IMR-90 (cell line): ENCODE measurements at regions not wholly inside any gene's neighbourhood (a gene's known extent, or its start where the extent isn't known, plus 50 kb on each side); places are given as distances from the start of the nearest gene placed in this dataset.

Source experiments
- ATAC-seq: fragments of 200-7000 bp; cut with Tn5 transposase; 2 replicates; pipeline ENCODE4 v1.9.1; 2020; ENCODE audit warnings: low read depth, mild to moderate bottlenecking, moderate library complexity
- BruUV-seq: library from RNA; stranded (reverse); fragments of 400-500 nt; replicated peaks from 2 replicates; lab custom pipeline; 2021; lab: Mats Ljungman, UMichigan
- CTCF ChIA-PET: fragments of 300-600 bp; formaldehyde crosslinking; extraction: SDS; loops from one replicate; lab custom pipeline; 2021; ENCODE audit warnings: antibody characterized with exemption; lab: Yijun Ruan, JAX
- POLR2A ChIA-PET: fragments of 300-600 bp; sonication (Branson Sonifier 250); formaldehyde crosslinking; loops from one replicate; lab custom pipeline; 2022; ENCODE audit warnings: antibody characterized with exemption; ENCODE audit not compliant: unreplicated experiment; lab: Charles Lee
- DNase-seq: peaks from one replicate; pipeline ENCODE4 v3.0.0; 2013
- H2AFZ ChIP-seq: replicated peaks from 2 replicates; pipeline ENCODE3; 2013; ENCODE audit warnings: low read length, mild to moderate bottlenecking; ENCODE audit not compliant: poor library complexity
- H2AK5ac ChIP-seq: 2 replicates; pipeline ENCODE4 v1.6.1; 2013; ENCODE audit warnings: low read depth, low read length, inconsistent platforms
- H2AK9ac ChIP-seq: replicated peaks from 2 replicates; pipeline ENCODE3; 2013; ENCODE audit warnings: mild to moderate bottlenecking, low read depth, low read length, moderate library complexity; ENCODE audit not compliant: poor library complexity
- H2BK120ac ChIP-seq: 2 replicates; pipeline ENCODE4 v1.6.1; 2013; ENCODE audit warnings: low read depth, low read length, inconsistent platforms
- H2BK15ac ChIP-seq: 3 replicates; pipeline ENCODE4 v1.6.1; 2013; ENCODE audit warnings: low read depth, low read length, inconsistent platforms
- H2BK20ac ChIP-seq: 2 replicates; pipeline ENCODE4 v1.6.1; 2013; ENCODE audit warnings: low read depth, mild to moderate bottlenecking, inconsistent platforms, low read length, moderate library complexity
- H2BK5ac ChIP-seq: 2 replicates; pipeline ENCODE4 v1.6.1; 2013; ENCODE audit warnings: mild to moderate bottlenecking, low read depth, low read length, inconsistent platforms; ENCODE audit not compliant: poor library complexity, severe bottlenecking
- H3K14ac ChIP-seq: replicated peaks from 2 replicates; pipeline ENCODE4 v1.6.1; 2013; ENCODE audit warnings: low read depth, low read length, inconsistent platforms
- H3K18ac ChIP-seq: 2 replicates; pipeline ENCODE4 v1.6.1; 2013; ENCODE audit warnings: low read depth, low read length, control low read depth
- H3K23ac ChIP-seq: 2 replicates; pipeline ENCODE4 v1.6.1; 2013; ENCODE audit warnings: low read depth, low read length, inconsistent platforms
- H3K27ac ChIP-seq: 2 replicates; pipeline ENCODE4 v1.5.1; 2013; ENCODE audit warnings: mild to moderate bottlenecking, control low read depth, low read length; ENCODE audit not compliant: insufficient read depth
- H3K27me3 ChIP-seq: 2 replicates; pipeline ENCODE4 v1.6.1; 2013; ENCODE audit warnings: low read length; ENCODE audit not compliant: control insufficient read depth, insufficient read depth
- H3K36me3 ChIP-seq: 2 replicates; pipeline ENCODE4 v1.6.1; 2013; ENCODE audit warnings: low read length, mixed read lengths; ENCODE audit not compliant: control insufficient read depth, insufficient read depth
- H3K4ac ChIP-seq: 2 replicates; pipeline ENCODE4 v1.6.1; 2013; ENCODE audit warnings: low read depth, low read length, inconsistent platforms
- H3K4me1 ChIP-seq: 2 replicates; pipeline ENCODE4 v1.6.1; 2013; ENCODE audit warnings: low read length, mixed read lengths; ENCODE audit not compliant: control insufficient read depth, insufficient read depth
- H3K4me2 ChIP-seq: 2 replicates; pipeline ENCODE4 v1.6.1; 2013; ENCODE audit warnings: low read depth, mild to moderate bottlenecking, control low read depth, low read length, moderate library complexity
- H3K4me3 ChIP-seq: 2 replicates; pipeline ENCODE4 v1.5.1; 2013; ENCODE audit warnings: low read depth, mild to moderate bottlenecking, control low read depth, low read length, moderate library complexity; ENCODE audit not compliant: insufficient read depth
- H3K56ac ChIP-seq: 2 replicates; pipeline ENCODE4 v1.6.1; 2013; ENCODE audit warnings: low read length, inconsistent platforms; ENCODE audit not compliant: insufficient read depth; ENCODE audit errors: extremely low read depth
- H3K79me1 ChIP-seq, 2 experiments: 2 replicates each; pipeline ENCODE4 v1.6.1; 2013; ENCODE audit warnings: low read length in 2 of 2, inconsistent platforms in 1 of 2, low read depth in 1 of 2
- H3K9ac ChIP-seq: 2 replicates; pipeline ENCODE4 v1.6.1; 2013; ENCODE audit warnings: low read depth, low read length, control low read depth
- H3K9me1 ChIP-seq: 2 replicates; pipeline ENCODE4 v1.6.1; 2013; ENCODE audit warnings: low read length, inconsistent platforms; ENCODE audit not compliant: insufficient read depth
- H3K9me3 ChIP-seq: 2 replicates; pipeline ENCODE4 v1.6.1; 2013; ENCODE audit warnings: low read length; ENCODE audit not compliant: control insufficient read depth, insufficient read depth
- H4K20me1 ChIP-seq: 2 replicates; pipeline ENCODE4 v1.6.1; 2013; ENCODE audit warnings: low read length, inconsistent platforms; ENCODE audit not compliant: insufficient read depth
- H4K5ac ChIP-seq: 2 replicates; pipeline ENCODE4 v1.6.1; 2013; ENCODE audit warnings: mild to moderate bottlenecking, low read depth, low read length, control low read depth
- H4K8ac ChIP-seq, 2 experiments: 2 replicates each; pipeline ENCODE4 v1.6.1; 2013; ENCODE audit warnings: low read depth in 2 of 2, low read length in 2 of 2, control low read depth in 1 of 2, inconsistent platforms in 1 of 2
- H4K91ac ChIP-seq: 2 replicates; pipeline ENCODE4 v1.6.1; 2013; ENCODE audit warnings: low read depth, low read length, inconsistent platforms; ENCODE audit not compliant: insufficient read depth
- BHLHE40 ChIP-seq: fragments of 150-350 bp; IDR thresholded peaks from 2 replicates; pipeline ENCODE4 v1.6.1; 2016; ENCODE audit warnings: mild to moderate bottlenecking, low read depth, low read length
- CTCF ChIP-seq: conservative IDR thresholded peaks from 2 replicates; pipeline ENCODE4 v1.5.1; 2012; ENCODE audit warnings: mild to moderate bottlenecking, low read depth, low read length, improper control_type of control experiment
- RAD21 ChIP-seq: IDR thresholded peaks from 2 replicates; pipeline ENCODE4 v1.6.1; 2012; ENCODE audit warnings: low read length, improper control_type of control experiment
- SMC3 ChIP-seq: fragments of 150-350 bp; IDR thresholded peaks from 2 replicates; pipeline ENCODE4 v1.6.1; 2016; ENCODE audit warnings: low read depth, mild to moderate bottlenecking, antibody characterized with exemption, low read length, moderate library complexity
- WGBS, 2 experiments: methylation state at CpG; one replicate each; pipeline versions ENCODE4 v1.1.5 to v1.1.7; 2013; ENCODE audit warnings: missing lambda C conversion rate in 2 of 2; ENCODE audit not compliant: insufficient read length in 1 of 2; ENCODE audit errors: extremely low coverage in 2 of 2; 5-methylcytosine and 5-hydroxymethylcytosine counted together
- dilution Hi-C: fragments of 300-500 bp; cut with HindIII; formaldehyde crosslinking; loops from one replicate; pipeline ENCODE4 v1.14.3; 2018; ENCODE audit warnings: low sequenced_read_pairs; ENCODE audit not compliant: unreplicated experiment
- in situ Hi-C: fragments of 300-500 bp; cut with MboI; formaldehyde crosslinking; loops from 3 replicates; pipeline ENCODE4 v1.14.3; 2019; ENCODE audit warnings: low sequenced_read_pairs, inconsistent platforms, mixed read lengths
- intact Hi-C: fragments of 100-400 bp; cut with micrococcal nuclease; formaldehyde crosslinking; loops from 2 replicates; pipeline ENCODE4 v1.10.0; 2022

- H3K9me1 ChIP-seq = peaks cover 5% of the 10 kb centered on the region
- no peak overlapping the region for H3K23ac ChIP-seq
- DNase-seq (peak; percentile 48), ATAC-seq (peak; percentile 63)
- H3K4me2 ChIP-seq = no peak overlapping the region
- no peak overlapping the region for H2AK5ac ChIP-seq
- no peak overlapping the region for H2BK120ac ChIP-seq
- dilution Hi-C loops (no loop called here), in situ Hi-C loops (loop anchor here (10.0 kb wide), 1 partner anchor 298 kb away; the partner anchor contains the start of gene TRIB2), intact Hi-C loops (loop anchor here (1.0 to 10.0 kb wide), 4 partner anchors 301 to 592 kb away; no protein-coding TSS in a partner anchor)
- POLR2A ChIA-PET = no interaction called here
- BruUV-seq = no TSS peak
- H4K91ac ChIP-seq = no peak overlapping the region
- WGBS, 2 experiments = no CpG with 5 or more reads among the region's 6 CpGs
- H3K4me3 ChIP-seq = no peak overlapping the region
- H2AK9ac ChIP-seq = no peak overlapping the region
- H3K14ac ChIP-seq = no peak overlapping the region; the same call in 1 of the 2 replicates
- H2AFZ ChIP-seq = no peak overlapping the region
- H3K27ac ChIP-seq = peak overlapping the region; percentile 20; the same call in 1 of the 2 replicates
- H2BK5ac ChIP-seq = no peak overlapping the region
- H3K27me3 ChIP-seq = no peaks in the 10 kb centered on the region
- H3K4ac ChIP-seq = no peak overlapping the region
- CTCF ChIA-PET = interaction anchor here (1.4 kb wide), 1 partner anchor 586 kb away, joined by 3 read pairs; no protein-coding TSS in a partner anchor
- no peak overlapping the region for H3K56ac ChIP-seq
- H3K4me1 ChIP-seq = peaks cover 8% of the 10 kb centered on the region
- H3K9me3 ChIP-seq = no peaks in the 10 kb centered on the region; the same call in none of the 2 replicates
- no peaks in the 10 kb centered on the region for H4K20me1 ChIP-seq
- no peak overlapping the region for H3K18ac ChIP-seq
- H2BK15ac ChIP-seq = 0 out of 3 replicates have a peak overlapping the region, but pooled peaks have one; percentile 7
- H3K36me3 ChIP-seq = no peaks in the 10 kb centered on the region
- no peak overlapping the region for H4K8ac ChIP-seq
- H4K5ac ChIP-seq = no peak overlapping the region
- no peak overlapping the region for H3K9ac ChIP-seq
- H3K79me1 ChIP-seq = no peaks in the 10 kb centered on the region
- peak; percentile 62 for TF ChIP-seq RAD21
- no peak for TF ChIP-seq BHLHE40
- TF ChIP-seq SMC3 = peak; percentile 65
- TF ChIP-seq CTCF = peak; percentile 53
- no peak overlapping the region for H2BK20ac ChIP-seq
Observed at GRCh38 chr2:12416600-12416999, 300.1 kb upstream of the TRIB2 start.
